ENCODE measurements at regions not wholly inside any gene's neighbourhood (a gene's known extent, or its start where the extent isn't known, plus 50 kb on each side); places are given as distances from the start of the nearest gene placed in this dataset.

DNA sequence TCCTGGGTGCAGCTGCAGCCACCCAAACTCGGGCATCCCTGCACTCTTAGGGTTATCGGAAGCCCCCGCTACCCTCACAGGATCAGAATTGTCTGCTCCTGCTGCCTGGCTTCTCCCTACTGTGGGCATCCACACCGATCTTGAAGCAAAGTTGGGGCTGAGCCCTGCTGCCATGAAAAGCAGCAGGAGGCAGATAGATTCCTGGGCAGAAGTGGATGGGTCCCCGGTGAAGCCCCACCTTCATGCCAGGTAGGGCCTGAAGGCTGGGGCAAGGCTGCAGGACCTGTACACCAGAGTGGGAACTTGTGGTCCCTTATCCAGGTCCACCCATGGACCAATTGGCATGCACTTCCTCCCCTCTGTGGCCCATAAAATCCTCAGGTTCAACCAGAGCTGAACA, 922.6 kb upstream of the KCND2 start:
- no peaks in the 10 kb centered on the region for H4K20me1 ChIP-seq (ENCODE audit: insufficient read depth)
- BruUV-seq (replicated peaks), result no TSS peak
- no peak overlapping the region for H3K27ac ChIP-seq
- no peak overlapping the region for H3K4me2 ChIP-seq
- no peaks in the 10 kb centered on the region for H3K27me3 ChIP-seq (ENCODE audit: insufficient read depth, low read depth)
- no peaks in the 10 kb centered on the region for H3K9me2 ChIP-seq (ENCODE audit: insufficient read depth)
- 0 out of 2 replicates have a peak overlapping the region, but pooled peaks have one; percentile 22 for H2AFZ ChIP-seq
- no peaks in the 10 kb centered on the region for H3K4me1 ChIP-seq (replicated peaks; ENCODE audit: insufficient read depth)
- TF ChIP-seq EZH2 (IDR thresholded peaks at IDR 0.05; ENCODE audit: low read depth), result no peak
- TF ChIP-seq, protein P1, sequence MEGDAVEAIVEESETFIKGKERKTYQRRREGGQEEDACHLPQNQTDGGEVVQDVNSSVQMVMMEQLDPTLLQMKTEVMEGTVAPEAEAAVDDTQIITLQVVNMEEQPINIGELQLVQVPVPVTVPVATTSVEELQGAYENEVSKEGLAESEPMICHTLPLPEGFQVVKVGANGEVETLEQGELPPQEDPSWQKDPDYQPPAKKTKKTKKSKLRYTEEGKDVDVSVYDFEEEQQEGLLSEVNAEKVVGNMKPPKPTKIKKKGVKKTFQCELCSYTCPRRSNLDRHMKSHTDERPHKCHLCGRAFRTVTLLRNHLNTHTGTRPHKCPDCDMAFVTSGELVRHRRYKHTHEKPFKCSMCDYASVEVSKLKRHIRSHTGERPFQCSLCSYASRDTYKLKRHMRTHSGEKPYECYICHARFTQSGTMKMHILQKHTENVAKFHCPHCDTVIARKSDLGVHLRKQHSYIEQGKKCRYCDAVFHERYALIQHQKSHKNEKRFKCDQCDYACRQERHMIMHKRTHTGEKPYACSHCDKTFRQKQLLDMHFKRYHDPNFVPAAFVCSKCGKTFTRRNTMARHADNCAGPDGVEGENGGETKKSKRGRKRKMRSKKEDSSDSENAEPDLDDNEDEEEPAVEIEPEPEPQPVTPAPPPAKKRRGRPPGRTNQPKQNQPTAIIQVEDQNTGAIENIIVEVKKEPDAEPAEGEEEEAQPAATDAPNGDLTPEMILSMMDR (conservative IDR thresholded peaks at IDR 0.05), result no peak
- intact Hi-C loops (cut with micrococcal nuclease; ENCODE audit: unreplicated experiment), result no loop called here
- no peaks in the 10 kb centered on the region for H3F3A ChIP-seq (ENCODE audit: insufficient read depth, low read depth)
- DNase-seq, result no peak
- CTCF ChIA-PET, result no interaction called here
- no peaks in the 10 kb centered on the region for H3K36me3 ChIP-seq (ENCODE audit: low read depth)
- no peaks in the 10 kb centered on the region for H3K9me3 ChIP-seq (ENCODE audit: insufficient read depth, low read depth)
- POLR2A ChIA-PET (ENCODE audit: unreplicated experiment), result interaction anchor here (0.5 kb wide), 1 partner anchor 283 kb away, joined by 4 read pairs; no protein-coding TSS in a partner anchor
- H3K4me3 ChIP-seq, result no peak overlapping the region
- H3K79me2 ChIP-seq (ENCODE audit: low read depth), result no peaks in the 10 kb centered on the region

DNA sequence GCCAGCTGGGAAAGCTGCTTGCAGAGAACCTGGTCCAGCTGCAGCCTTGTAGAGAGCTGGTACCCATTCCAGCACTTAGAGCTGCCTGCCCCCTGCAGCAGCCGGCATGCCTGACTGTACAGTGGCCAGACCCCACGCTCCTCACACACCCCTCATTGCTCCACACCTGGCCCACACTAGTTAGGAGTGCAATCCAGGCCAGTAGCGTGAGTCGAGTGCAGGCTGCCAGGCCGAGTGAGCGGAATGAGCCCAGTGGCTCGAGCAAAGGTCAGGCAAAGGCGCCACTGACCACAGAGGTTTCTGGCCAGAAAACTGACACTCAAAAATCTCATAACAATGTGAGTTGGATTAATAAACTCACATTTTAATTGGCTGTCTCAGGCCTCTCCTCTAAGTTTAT, 921.7 kb upstream of the KCND2 start:
- H3K9me3 ChIP-seq (ENCODE audit: insufficient read depth, low read depth), result no peaks in the 10 kb centered on the region
- TF ChIP-seq, protein P1 (conservative IDR thresholded peaks at IDR 0.05), result no peak
- TF ChIP-seq EZH2 (IDR thresholded peaks at IDR 0.05; ENCODE audit: low read depth), result no peak
- H3F3A ChIP-seq (ENCODE audit: insufficient read depth, low read depth), result no peaks in the 10 kb centered on the region
- intact Hi-C loops (cut with micrococcal nuclease; ENCODE audit: unreplicated experiment), result no loop called here
- H3K4me3 ChIP-seq, result no peak overlapping the region
- no TSS peak for BruUV-seq (replicated peaks)
- no peaks in the 10 kb centered on the region for H3K27me3 ChIP-seq (ENCODE audit: insufficient read depth, low read depth)
- H3K4me1 ChIP-seq (replicated peaks; ENCODE audit: insufficient read depth), result no peaks in the 10 kb centered on the region
- POLR2A ChIA-PET (ENCODE audit: unreplicated experiment), result no interaction called here
- H4K20me1 ChIP-seq (ENCODE audit: insufficient read depth), result no peaks in the 10 kb centered on the region
- H2AFZ ChIP-seq, result no peak overlapping the region
- no peak overlapping the region for H3K4me2 ChIP-seq
- H3K9me2 ChIP-seq (ENCODE audit: insufficient read depth), result no peaks in the 10 kb centered on the region
- H3K27ac ChIP-seq, result no peak overlapping the region
- DNase-seq, result no peak
- CTCF ChIA-PET, result no interaction called here
- no peaks in the 10 kb centered on the region for H3K79me2 ChIP-seq (ENCODE audit: low read depth)
- no peaks in the 10 kb centered on the region for H3K36me3 ChIP-seq (ENCODE audit: low read depth)

GRCh38 chr7:119374436-119374835, 898.5 kb upstream of the KCND2 start:
- Histone ChIP-seq H3K4me3 (no peak overlapping the region), H3K9me2 (ENCODE audit: insufficient read depth) (no peaks in the 10 kb centered on the region), H3K36me3 (ENCODE audit: low read depth) (no peaks in the 10 kb centered on the region), H3K79me2 (ENCODE audit: low read depth) (no peaks in the 10 kb centered on the region), H3K4me1 (replicated peaks; ENCODE audit: insufficient read depth) (no peaks in the 10 kb centered on the region), H2AFZ (no peak overlapping the region), H3K27ac (no peak overlapping the region), H4K20me1 (ENCODE audit: insufficient read depth) (no peaks in the 10 kb centered on the region), H3K27me3 (ENCODE audit: insufficient read depth, low read depth) (no peaks in the 10 kb centered on the region), H3F3A (ENCODE audit: insufficient read depth, low read depth) (no peaks in the 10 kb centered on the region), H3K9me3 (ENCODE audit: insufficient read depth, low read depth) (no peaks in the 10 kb centered on the region), H3K4me2 (no peak overlapping the region)
- TF ChIP-seq EZH2 (IDR thresholded peaks at IDR 0.05; ENCODE audit: low read depth), result no peak
- TF ChIP-seq, protein P1 (conservative IDR thresholded peaks at IDR 0.05), result no peak
- CTCF ChIA-PET, result no interaction called here
- no peak for DNase-seq
- BruUV-seq (replicated peaks), result no TSS peak
- POLR2A ChIA-PET (ENCODE audit: unreplicated experiment), result no interaction called here
- intact Hi-C loops (cut with micrococcal nuclease; ENCODE audit: unreplicated experiment), result no loop called here
